BJ (cell line): ENCODE measurements at regions not wholly inside any gene's neighbourhood (a gene's known extent, or its start where the extent isn't known, plus 50 kb on each side); places are given as distances from the start of the nearest gene placed in this dataset.

ENCODE experiments used
- CTCF ChIA-PET: fragments of 350-600 bp; formaldehyde crosslinking; extraction: SDS; loops from one replicate; lab custom pipeline; 2021; ENCODE audit warnings: antibody characterized with exemption, inconsistent platforms; lab: Yijun Ruan, JAX
- POLR2A ChIA-PET: fragments of 300-600 bp; sonication (Branson Sonifier 250); formaldehyde crosslinking; extraction: SDS; loops from one replicate; lab custom pipeline; 2021; ENCODE audit warnings: antibody characterized with exemption; lab: Charles Lee
- DNase-seq: peaks from one replicate; pipeline ENCODE4 v3.0.0-alpha.2; 2011; ENCODE audit warnings: low read depth
- H3K27me3 ChIP-seq: 2 replicates; pipeline ENCODE4 v1.6.0; 2011; ENCODE audit warnings: low read length; ENCODE audit not compliant: control insufficient read depth, insufficient read depth
- H3K36me3 ChIP-seq: 2 replicates; pipeline ENCODE4 v1.5.1; 2011; ENCODE audit warnings: low read length; ENCODE audit not compliant: control insufficient read depth, insufficient read depth
- H3K4me3 ChIP-seq: 2 replicates; pipeline ENCODE4 v1.5.1; 2011; ENCODE audit warnings: low read depth, mild to moderate bottlenecking, control low read depth, low read length
- TF ChIP-seq, protein P1 (sequence below): IDR thresholded peaks from 2 replicates; pipeline ENCODE4 v1.5.1; 2011; ENCODE audit warnings: low read depth, mild to moderate bottlenecking, control low read depth, inconsistent platforms, low read length, moderate library complexity; ENCODE audit not compliant: insufficient read depth

GRCh38 chr7:3194501-3195141 lies 106.4 kb upstream of the SDK1 start:
- H3K27me3 ChIP-seq: no peaks in the 10 kb centered on the region
- TF ChIP-seq, protein P1, sequence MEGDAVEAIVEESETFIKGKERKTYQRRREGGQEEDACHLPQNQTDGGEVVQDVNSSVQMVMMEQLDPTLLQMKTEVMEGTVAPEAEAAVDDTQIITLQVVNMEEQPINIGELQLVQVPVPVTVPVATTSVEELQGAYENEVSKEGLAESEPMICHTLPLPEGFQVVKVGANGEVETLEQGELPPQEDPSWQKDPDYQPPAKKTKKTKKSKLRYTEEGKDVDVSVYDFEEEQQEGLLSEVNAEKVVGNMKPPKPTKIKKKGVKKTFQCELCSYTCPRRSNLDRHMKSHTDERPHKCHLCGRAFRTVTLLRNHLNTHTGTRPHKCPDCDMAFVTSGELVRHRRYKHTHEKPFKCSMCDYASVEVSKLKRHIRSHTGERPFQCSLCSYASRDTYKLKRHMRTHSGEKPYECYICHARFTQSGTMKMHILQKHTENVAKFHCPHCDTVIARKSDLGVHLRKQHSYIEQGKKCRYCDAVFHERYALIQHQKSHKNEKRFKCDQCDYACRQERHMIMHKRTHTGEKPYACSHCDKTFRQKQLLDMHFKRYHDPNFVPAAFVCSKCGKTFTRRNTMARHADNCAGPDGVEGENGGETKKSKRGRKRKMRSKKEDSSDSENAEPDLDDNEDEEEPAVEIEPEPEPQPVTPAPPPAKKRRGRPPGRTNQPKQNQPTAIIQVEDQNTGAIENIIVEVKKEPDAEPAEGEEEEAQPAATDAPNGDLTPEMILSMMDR: no peak
- no peaks in the 10 kb centered on the region for H3K36me3 ChIP-seq
- no peak for DNase-seq
- no peak overlapping the region for H3K4me3 ChIP-seq
- ChIA-PET CTCF (no interaction called here), POLR2A (no interaction called here)

GRCh38 chr7:3195160-3195559 lies 105.9 kb upstream of the SDK1 start:
- POLR2A ChIA-PET: no interaction called here
- no peak for DNase-seq
- CTCF ChIA-PET: interaction anchor here (0.6 kb wide), 1 partner anchor 356 kb away, joined by 3 read pairs; no protein-coding TSS in a partner anchor
- TF ChIP-seq, protein P1: no peak
- Histone ChIP-seq H3K36me3 (no peaks in the 10 kb centered on the region), H3K4me3 (no peak overlapping the region), H3K27me3 (no peaks in the 10 kb centered on the region)

DNA sequence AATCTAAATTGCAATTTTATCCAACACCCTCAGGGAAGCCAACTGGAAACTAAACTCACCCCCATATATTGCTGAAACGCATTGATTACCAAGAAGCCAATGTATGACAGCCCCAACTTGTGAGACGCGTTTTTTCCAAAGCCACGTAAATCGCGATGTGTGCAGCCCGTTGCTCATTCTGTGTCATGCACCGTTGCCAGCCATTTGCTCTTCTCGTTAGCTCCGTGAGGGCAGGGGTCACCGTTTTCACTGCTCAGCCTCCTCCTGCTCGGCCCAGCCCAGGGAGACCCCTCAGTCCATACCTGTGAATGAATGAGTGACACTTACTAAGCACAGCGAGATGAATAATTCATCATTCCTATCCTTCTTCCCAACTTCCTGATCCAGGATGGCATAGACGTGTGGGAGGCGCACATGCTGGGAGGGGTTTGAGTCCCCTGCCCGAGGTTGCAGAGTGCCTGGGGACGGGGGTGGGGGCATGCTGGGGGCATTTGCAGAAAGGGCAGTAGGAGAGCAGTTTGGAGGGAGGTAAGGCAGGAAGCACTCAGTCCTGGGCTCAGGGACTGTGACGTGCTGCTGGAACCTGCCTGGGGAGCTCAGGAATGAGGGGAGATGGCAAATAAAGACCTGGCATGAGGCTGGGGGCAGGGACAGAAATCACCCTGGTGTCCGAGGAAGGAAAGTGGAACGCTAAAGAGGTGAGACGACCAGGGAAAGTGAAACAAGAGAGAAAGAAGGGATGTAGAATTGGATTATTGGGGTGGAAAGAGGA lies 104.2 kb upstream of the SDK1 start:
- TF ChIP-seq, protein P1: no peak
- ChIA-PET POLR2A (no interaction called here), CTCF (no interaction called here)
- Histone ChIP-seq H3K36me3 (no peaks in the 10 kb centered on the region), H3K27me3 (no peaks in the 10 kb centered on the region), H3K4me3 (no peak overlapping the region)
- DNase-seq: no peak

GRCh38 chr7:3197567-3198213 lies 103.4 kb upstream of the SDK1 start:
- H3K27me3 ChIP-seq: no peaks in the 10 kb centered on the region
- CTCF ChIA-PET: no interaction called here

More at GRCh38 chr7:3197567-3198213, 103.4 kb upstream of the SDK1 start:
- POLR2A ChIA-PET: no interaction called here
- no peak for DNase-seq
- TF ChIP-seq, protein P1: no peak
- H3K4me3 ChIP-seq: no peak overlapping the region
- no peaks in the 10 kb centered on the region for H3K36me3 ChIP-seq
